ENCODE measurements at regions not wholly inside any gene's neighbourhood (a gene's known extent, or its start where the extent isn't known, plus 50 kb on each side); places are given as distances from the start of the nearest gene placed in this dataset.

GRCh38 chr3:99506-99905 lies 97.1 kb upstream of the CHL1 start (continued):
- TF ChIP-seq ZNF518B (CRISPR knock-in tag; IDR thresholded peaks at IDR 0.05) (no peak), ZNF584 (CRISPR knock-in tag; IDR thresholded peaks at IDR 0.05; ENCODE audit: low read depth) (no peak)

GRCh38 chr3:102484-102883 lies 94.1 kb upstream of the CHL1 start:
- Histone ChIP-seq H3K27ac (ENCODE audit: extremely low read depth, low read depth, low read length) (no peak overlapping the region), H3K36me3 (ENCODE audit: control insufficient read depth, insufficient read depth, low read length) (no peaks in the 10 kb centered on the region), H2AFZ (ENCODE audit: low read depth, low read length) (no peak overlapping the region), H3K27me3 (ENCODE audit: control insufficient read depth in 2 of 2, insufficient read depth in 2 of 2, low read length in 2 of 2) (no peaks in the 10 kb centered on the region), H3K9ac (ENCODE audit: insufficient read depth in 1 of 2, low read depth in 2 of 2, low read length in 2 of 2) (no peak overlapping the region), H3K79me2 (ENCODE audit: control insufficient read depth, insufficient read depth, low read length) (no peaks in the 10 kb centered on the region), H3K4me1 (replicated peaks in 1 of 2; ENCODE audit: control insufficient read depth in 2 of 2, insufficient read depth in 2 of 2, low read length in 2 of 2) (no peaks in the 10 kb centered on the region), H3K4me3 (no peak overlapping the region), H4K20me1 (replicated peaks; ENCODE audit: control insufficient read depth, insufficient read depth, low read length) (no peaks in the 10 kb centered on the region), H3K4me2 (ENCODE audit: insufficient read depth, low read length) (no peak overlapping the region), H3K9me3 (replicated peaks; ENCODE audit: control insufficient read depth, insufficient read depth, low read depth, low read length) (no peaks in the 10 kb centered on the region), H3K9me1 (ENCODE audit: control insufficient read depth, insufficient read depth, low read length) (no peaks in the 10 kb centered on the region)
- ChIA-PET CTCF (ENCODE audit: low intra/inter-chr PET ratio) (no interaction called here), POLR2A (no interaction called here)
- no peak for FAIRE-seq
- WGBS (ENCODE audit: insufficient coverage, low coverage, missing lambda C conversion rate) = 2% methylated on average over 4 of the region's 4 CpGs
- ATAC-seq = no peak
- DNase-seq (ENCODE audit: extremely low read depth in 1 of 4, low spot score in 3 of 4) = no peak
- in situ Hi-C loops (cut with MboI) (no loop called here), intact Hi-C loops (cut with micrococcal nuclease) (no loop called here)
- BruUV-seq (replicated peaks) = no TSS peak
- TF ChIP-seq MAFK (IDR thresholded peaks at IDR 0.05; ENCODE audit: low read length) (no peak), ZNF407 (IDR thresholded peaks at IDR 0.05; ENCODE audit: low read depth) (no peak), MTA2 (IDR thresholded peaks at IDR 0.05; ENCODE audit: low read depth) (no peak), ZNF24 (IDR thresholded peaks at IDR 0.05) (no peak), CGGBP1 (CRISPR knock-in tag; IDR thresholded peaks at IDR 0.05) (no peak), SREBF2 (CRISPR knock-in tag; IDR thresholded peaks at IDR 0.05) (no peak), ZNF23 (CRISPR knock-in tag; IDR thresholded peaks at IDR 0.05) (no peak), TCF7 (IDR thresholded peaks at IDR 0.05; ENCODE audit: borderline replicate concordance) (no peak), NFIC (IDR thresholded peaks at IDR 0.05) (no peak), JUNB (CRISPR knock-in tag; conservative IDR thresholded peaks at IDR 0.05) (no peak)

Data from K562 (cell line).